GM18909 (cell line): ENCODE measurements at regions not wholly inside any gene's neighbourhood (a gene's known extent, or its start where the extent isn't known, plus 50 kb on each side); places are given as distances from the start of the nearest gene placed in this dataset.
A peak's percentile ranks its signal among the peaks of the same experiment; 100 is the strongest.
"Not testable (repeated sequence)": the region's sequence is repeated elsewhere in the genome, so short reads cannot be mapped to it uniquely, and the experiment has no call there.

Experiments used
- ATAC-seq: cut with Tn5 transposase; IDR thresholded peaks from one replicate; pipeline ENCODE4 v1.9.1; 2021; ENCODE audit warnings: mild to moderate bottlenecking; ENCODE audit not compliant: unreplicated experiment, poor library complexity

DNA sequence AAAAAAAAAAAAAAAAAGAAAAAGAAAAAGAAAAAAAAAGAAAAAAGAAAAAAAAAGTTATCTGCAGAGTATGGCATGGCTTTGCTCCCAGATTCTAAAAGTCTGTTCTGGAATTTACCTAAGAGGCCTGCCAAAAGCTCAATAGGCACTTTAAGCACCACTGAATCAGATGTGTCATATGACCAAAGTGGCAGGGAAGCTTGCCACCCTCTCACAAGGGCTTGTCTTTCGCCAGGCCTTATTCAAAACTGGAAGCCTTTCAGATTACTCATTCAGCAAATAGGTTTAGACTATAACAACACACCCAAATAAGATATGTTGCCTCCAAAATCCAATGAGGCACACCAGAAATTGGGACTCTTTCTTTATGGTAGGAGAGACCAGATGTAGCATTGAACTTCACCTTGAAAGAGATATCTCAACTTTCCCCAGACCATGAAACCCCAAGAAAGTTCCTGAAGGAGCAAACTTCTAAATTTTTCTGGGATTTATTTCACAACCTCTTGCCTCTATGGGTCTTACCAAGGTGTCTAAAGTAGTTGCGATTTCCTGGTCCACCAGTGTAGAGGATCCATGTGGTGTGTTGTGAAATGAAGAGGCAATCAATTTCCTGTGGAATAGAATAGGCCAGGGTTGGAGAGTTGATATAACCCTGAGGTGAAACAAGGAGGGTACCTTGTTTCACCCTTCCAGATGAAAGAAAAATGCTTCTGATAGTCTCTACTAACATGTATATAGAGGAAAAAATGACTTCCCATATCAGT is 218.8 kb downstream of the DAD1 start:
- no peak for ATAC-seq

DNA sequence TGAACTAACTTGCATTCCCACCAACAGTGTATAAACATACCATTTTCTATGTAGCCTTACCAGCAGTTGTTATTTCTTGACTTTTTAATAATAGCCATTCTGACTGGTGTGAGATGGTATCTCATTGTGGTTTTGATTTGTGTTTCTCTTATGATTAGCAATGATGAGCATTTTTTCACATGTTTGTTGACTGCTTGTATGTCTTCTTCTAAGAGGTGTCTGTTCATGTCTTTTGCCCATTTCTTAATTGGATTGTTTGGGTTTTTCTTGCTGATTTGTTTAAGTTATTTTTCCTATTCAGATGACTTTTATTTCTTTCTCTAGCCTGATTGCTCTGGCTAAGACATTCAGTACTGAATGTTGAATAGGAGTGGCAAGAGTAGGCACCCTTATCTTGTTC is 230.3 kb downstream of the DAD1 start:
- ATAC-seq, result no peak

DNA sequence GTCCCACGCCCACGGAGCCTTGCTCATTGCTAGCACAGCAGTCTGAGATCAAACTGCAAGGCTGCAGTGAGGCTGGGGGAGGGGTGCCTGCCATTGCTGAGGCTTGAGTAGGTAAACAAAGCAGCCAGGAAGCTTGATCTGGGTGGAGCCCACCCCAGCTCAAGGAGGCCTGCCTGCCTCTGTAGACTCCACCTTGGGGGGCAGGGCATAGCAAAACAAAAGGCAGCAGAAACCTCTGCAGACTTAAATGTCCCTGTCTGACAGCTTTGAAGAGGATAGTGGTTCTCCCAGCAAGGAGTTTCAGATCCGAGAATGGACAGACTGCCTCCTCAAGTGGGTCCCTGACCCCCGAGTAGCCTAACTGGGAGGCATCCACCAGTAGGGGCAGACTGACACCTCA is 239.7 kb downstream of the DAD1 start:
- ATAC-seq, result not testable (repeated sequence)

DNA sequence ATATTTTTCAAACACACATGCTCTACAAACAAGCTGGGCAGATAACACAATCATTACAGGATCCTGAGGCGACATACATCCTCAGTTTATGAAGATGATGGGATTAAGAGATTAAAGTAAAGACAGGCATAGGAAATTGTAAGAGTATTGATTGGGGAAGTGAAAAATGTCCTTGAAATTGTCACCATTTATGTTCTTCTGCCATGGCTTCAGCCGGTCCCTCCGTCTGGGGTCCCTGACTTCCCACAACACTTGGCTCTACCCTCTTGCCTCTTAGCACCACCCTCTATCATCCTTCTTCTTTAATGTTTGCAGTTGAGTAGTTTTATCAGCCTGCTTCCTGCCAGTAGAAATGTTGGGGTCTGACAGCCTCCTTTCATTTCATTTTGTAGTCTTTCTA is 244.4 kb downstream of the DAD1 start:
- ATAC-seq, result no peak

DNA sequence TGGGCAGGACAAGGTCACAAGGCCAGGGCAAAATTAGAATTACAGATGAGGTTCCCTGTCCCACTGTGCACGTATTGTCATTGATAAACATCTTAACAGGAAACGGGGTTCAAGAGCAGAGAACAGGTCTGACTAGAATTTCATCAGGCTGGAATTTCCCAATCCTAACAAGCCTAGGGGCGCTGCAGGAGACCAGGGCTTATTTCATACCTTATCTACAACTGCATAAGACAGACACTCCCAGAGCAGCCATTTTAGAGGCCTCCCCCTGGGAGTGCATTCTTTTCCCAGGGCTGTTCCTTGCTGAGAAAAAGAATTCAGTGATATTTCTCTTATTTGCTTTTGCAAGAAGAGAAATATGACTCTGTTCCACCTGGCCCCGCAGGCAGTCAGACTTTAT is 244.8 kb downstream of the DAD1 start:
- ATAC-seq, result not testable (repeated sequence)

DNA sequence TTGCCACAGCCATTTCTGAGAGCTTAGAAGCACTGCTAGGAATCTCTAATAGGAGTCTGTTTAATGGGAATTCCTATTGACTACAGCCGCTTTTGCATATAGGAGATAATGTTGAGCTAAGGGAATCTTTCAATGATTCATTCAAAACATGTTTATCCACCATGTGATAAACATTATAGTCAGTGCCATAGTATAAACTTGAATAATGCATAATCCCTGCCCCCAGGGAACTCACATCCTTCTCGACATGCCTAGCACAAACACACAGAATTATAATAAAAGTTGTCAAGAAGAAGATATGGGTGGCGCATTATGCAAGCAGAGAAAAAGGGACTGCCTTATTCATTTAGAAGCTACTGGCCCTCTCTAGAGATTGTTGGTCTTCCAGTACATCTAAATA is 248.0 kb downstream of the DAD1 start:
- no peak for ATAC-seq

DNA sequence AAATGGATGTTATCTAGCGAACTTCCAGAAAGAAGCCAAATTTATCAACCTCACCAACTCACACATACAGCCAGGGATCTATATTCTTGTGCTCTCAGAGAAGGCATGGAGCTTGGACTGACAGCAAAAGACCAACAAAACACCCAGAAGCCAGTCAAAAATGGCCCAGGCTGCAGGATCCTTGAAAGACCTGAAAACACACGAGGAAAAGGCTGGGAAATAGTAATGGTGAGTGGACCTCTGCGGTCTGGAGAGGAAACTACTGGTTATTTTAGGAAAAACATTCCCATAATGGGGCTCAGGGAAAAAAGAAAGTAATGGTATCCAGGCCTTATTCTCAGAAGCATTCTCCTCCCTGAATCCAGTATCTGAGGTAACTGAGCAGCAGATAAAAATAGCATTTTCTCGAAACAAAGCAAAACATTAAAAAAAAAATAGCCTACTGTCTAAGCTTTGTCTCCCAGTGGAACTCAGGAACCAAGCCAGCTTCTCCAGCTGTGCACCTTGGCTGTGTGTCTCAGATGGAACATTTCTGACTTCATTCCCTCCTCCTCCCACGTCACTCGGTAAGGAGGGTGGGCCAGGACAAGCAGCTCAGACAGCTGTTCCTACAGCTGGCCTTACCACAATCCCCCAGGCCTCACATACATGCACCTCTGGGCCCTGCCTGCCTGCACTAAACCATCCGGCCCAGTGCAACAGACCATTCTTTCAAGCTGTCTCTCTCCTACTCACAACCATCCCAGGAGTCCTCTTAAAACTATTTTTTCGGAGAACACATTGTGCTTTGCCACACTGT is 249.9 kb downstream of the DAD1 start:
- no peak for ATAC-seq

DNA sequence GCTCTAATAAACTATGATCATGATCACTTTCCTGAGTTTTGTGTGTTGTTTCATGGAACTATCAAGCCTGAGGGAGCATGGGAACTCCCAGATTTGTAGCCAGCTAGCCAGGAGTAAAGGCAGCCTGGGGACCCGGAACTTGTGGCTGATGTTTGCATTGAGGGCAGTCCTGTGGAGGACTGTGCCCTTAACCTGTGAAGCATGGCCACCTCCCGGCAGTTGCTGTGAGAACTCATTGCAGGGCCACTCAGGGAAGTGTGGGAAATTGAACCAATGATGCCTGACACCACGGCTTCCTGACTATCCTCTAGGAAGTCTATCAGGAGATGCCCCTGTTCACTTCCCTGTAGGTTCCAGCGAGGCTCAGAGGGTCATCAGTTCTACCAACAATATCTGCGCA is 250.6 kb downstream of the DAD1 start:
- ATAC-seq, result no peak

DNA sequence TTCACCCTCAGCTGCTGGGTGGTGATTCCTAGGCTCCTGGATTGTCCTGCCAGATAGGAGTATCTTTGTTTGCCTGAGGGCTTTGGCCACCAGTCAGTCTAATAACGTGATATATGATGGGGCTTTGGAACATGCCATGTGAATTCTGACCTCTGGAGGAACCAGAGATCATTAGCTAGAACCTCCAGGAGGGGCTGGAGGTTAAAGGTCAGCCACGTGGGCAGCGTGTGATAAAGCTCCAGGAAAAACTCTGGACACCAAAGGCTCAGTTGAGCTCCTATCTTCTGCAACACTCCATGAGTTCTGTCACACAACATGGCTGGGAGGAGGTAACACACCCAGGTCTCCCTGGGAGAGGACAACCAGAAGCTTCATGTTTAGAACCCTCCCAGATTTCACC is 251.1 kb downstream of the DAD1 start:
- no peak for ATAC-seq

DNA sequence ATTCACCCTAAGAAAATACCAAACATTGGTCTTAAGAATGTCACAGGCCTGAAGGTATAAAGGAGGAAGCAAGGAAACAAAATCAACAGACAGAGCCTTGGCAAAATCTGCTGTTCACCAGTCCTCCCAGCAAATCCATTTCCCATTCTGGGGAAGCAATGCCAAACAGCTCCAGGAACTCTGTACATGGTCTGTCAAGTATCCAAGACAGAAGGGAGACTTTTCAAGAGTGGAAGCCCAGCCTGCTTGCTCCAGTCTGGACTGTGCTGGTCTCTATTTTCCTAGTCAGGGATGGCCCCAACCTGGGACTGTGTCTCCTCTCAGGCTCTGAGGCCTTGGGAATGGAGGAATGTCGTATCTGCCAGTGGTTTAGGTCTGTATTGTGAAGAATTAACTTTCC is 251.5 kb downstream of the DAD1 start:
- no peak for ATAC-seq

DNA sequence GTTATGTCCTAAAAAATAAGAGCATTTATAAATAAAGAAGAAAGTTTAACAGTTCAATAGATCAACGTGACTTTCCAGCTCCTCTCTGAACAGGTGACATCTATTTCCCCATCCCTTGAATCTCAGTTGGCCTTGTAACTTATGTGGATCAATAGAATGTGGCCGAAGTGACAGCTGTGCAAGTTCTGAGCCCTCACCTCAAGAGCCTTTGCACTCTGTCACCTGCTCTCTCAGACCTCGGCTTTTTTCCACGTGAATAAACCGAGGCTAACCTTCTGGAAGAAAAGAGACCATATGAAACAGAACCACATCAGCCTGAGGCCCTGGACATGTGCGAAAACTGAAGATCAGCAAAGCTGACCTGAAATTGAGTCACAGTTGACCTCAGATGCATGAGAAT is 253.0 kb downstream of the DAD1 start:
- no peak for ATAC-seq

DNA sequence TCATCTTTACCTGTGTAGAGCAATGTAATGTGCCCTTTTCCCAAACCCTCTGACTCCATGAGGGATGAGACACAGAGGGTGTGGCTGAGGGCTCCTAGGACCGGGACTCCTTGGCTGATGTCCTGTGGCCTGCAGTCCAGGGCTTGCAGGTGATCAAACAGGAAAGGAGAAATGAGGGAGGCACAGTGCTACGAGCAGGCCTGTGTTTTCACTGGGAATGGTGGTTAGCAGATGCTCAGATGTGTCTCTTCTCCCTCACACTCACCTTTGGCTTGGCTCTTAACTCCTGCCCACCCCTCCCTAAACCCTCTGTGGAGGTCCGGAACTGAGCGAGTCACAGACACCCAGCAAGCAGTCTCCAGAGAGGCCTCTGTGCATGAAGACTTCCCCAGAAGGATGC is 254.4 kb downstream of the DAD1 start:
- no peak for ATAC-seq

DNA sequence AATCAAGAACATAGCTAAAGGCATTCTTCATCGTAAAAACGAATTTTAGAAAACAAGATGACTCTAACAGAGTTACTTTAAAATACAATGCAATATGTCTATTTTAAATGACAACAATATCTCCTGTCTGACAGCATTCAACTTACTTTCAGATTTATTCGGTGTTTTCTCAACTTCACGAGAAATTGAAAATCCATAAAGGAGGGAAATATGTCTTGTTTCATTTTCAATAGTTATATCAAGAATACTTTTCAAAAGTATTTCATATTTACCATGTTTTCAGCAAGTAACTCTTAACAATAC is 254.8 kb downstream of the DAD1 start:
- no peak for ATAC-seq

DNA sequence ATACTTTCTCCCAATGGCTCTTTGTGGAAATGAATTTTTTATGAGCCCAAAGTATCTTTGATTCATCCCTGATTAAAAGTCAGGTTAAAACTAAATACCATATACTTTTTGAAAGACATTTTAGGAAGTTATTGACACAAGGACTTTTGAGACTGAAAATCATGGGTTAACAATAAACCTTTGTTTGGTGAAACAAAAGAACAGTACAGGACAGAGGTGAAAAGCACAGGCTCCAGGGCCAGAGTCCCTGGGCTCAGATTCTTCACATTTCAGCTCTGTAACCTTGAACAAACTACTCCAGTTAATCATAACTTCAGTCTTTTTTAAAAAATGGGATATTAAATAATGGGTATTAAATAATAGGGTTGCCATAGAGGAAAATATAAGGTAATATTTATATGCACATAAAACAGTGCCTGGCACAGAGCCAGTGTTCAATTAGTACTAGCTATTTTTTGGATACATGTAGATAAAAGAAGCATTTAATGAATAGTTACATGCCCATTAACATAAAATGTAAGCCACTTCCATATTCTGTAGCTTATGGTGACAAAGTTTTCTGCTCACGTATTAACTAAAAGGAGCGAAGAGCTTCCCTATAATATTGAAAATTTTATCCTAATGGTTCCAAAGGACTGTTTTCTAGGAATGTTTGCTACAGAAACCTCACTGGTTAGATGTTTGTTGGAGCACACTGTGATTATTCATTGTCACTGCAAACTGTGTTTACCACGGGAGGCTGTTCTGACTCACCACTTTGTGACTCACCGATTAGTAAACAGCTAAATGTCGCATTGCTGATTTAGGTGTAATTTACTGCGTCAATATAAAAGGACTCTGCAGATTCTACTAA is 255.4 kb downstream of the DAD1 start:
- ATAC-seq, result no peak

DNA sequence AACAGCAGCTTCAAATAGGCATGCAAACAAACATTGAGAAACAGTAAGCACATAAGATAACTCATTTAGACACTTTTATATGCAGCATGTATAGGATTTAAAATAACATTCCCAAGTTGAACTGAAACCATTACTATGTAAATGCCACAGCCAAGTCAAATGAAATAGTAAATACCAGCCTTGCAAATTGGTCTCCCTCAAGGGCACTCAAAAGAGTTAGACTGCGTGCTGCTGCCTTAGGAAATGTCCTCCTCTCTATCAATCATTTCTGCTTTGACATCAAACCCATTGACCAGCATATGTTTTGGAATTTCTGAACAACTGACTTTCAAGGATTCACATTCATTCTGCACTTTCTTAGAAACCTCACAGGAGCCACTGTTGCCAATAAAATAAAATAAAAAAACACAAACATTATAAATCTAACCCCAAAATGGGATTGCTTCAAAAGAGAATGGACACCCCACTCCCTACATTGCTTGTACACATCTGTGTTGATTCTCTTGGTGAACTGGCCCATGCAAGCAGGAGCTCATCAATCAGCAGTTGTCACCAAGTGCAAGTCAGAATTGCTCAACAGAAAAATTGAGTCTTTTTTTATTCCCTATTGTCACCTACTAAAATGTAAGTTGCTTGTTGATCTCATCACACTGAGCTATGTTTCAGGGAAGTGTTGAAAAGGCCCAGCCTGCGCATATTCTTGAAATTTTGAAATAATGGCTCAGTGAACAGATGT is 256.2 kb downstream of the DAD1 start:
- no peak for ATAC-seq

DNA sequence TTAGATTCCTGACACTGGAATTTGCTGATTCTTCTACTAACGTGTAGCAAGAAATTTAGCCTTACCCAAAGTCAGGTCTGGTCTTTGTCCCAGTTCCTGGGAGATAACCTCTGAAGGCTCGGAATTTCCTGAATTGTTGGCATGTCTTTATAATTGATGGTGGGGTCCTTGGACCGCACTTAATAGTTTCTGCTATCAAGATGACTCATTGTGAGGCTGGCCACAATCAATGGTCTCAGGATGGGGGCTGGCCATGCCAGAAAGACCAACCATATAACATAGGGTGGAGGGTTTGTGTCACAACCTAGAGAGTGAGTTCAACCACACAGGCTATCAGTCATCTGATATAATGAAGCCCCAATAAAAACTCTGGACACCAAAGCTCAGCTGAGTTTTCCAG is 259.7 kb downstream of the DAD1 start:
- ATAC-seq, result no peak

DNA sequence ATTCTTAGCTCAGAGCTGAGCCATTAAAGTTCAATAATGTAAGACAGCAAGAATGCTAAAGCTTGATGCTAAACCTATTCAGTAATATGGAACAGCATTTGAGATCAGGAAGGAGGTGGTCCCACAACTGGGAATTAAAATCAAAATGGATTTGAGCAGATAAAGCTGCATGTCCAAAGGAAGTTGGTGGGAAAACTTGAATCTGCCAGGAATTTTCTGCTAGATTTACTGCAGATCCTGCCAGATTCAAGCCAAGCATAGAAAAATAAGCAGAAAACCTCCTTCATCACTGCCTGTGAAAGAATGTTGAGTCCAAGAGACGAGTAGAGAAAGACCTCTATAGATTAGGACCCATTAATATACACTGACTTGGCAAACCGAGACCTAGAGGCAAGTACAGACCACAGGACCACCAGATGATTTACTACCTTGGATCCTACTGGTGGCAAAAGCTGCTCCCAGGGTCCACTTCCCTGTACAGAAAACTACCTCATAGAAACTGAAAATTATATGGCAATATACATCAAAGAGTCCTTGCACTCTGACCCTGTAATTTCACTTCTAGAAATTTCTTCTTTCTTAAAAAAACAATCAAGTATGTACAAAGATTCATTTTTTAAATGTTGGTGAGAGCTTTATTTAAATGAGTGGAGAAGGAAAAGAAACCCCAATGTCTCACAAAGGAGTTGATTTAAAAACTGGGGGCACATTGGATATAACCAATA is 263.2 kb downstream of the DAD1 start:
- ATAC-seq, result no peak

DNA sequence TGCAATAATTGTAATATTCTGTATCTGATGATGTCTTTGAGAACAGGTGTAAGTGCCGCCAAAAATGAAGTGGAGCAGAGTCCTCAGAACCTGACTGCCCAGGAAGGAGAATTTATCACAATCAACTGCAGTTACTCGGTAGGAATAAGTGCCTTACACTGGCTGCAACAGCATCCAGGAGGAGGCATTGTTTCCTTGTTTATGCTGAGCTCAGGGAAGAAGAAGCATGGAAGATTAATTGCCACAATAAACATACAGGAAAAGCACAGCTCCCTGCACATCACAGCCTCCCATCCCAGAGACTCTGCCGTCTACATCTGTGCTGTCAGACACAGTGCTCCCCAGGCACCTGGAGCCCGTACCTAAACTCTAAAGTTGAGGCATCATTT is 268.7 kb downstream of the DAD1 start:
- no peak for ATAC-seq

DNA sequence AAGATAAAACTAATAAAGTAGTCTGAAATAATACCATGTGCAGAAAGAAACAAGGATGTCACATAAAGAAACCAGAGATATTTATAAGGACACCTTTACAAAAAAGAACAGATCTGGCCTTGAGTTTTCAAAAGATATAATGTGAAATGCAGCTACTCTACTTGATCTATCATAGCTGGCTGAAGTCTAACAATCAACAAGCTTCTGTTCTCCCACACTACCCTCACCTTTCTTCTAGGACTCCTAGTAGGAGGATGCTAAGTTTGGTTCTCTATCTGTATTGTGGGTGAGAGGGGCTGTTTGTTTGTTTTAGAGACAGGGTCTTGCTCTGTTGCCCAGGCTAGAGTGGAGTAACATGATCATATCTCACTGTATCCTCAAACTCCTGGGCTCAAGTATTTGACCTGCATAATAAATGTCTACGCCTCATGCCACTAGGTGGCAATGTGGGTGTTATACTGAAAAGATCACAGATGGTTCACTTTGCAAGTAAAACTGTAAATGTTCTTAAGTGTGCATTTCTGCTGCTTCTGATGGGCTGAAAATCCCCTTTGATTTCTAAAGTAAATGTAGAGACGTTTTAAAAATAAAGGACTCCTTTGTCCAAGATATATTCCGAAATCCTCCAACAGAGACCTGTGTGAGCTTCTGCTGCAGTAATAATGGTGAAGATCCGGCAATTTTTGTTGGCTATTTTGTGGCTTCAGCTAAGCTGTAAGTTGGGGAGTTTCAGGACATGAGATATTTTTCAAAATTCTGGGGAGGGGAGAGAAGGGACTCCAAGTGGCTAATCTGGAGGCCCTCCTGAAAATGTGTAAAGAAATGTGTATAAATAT is 269.3 kb downstream of the DAD1 start:
- ATAC-seq, result peak; percentile 65
